ENCODE measurements at regions not wholly inside any gene's neighbourhood (a gene's known extent, or its start where the extent isn't known, plus 50 kb on each side); places are given as distances from the start of the nearest gene placed in this dataset.

GRCh38 chr4:143046906-143047305, 137.8 kb upstream of the USP38 start:
- DNase-seq (ENCODE audit: low read depth), result no peak
- H3K4me3 ChIP-seq (replicated peaks; ENCODE audit: low read depth, low read length), result no peak overlapping the region
- TF ChIP-seq, protein P1, sequence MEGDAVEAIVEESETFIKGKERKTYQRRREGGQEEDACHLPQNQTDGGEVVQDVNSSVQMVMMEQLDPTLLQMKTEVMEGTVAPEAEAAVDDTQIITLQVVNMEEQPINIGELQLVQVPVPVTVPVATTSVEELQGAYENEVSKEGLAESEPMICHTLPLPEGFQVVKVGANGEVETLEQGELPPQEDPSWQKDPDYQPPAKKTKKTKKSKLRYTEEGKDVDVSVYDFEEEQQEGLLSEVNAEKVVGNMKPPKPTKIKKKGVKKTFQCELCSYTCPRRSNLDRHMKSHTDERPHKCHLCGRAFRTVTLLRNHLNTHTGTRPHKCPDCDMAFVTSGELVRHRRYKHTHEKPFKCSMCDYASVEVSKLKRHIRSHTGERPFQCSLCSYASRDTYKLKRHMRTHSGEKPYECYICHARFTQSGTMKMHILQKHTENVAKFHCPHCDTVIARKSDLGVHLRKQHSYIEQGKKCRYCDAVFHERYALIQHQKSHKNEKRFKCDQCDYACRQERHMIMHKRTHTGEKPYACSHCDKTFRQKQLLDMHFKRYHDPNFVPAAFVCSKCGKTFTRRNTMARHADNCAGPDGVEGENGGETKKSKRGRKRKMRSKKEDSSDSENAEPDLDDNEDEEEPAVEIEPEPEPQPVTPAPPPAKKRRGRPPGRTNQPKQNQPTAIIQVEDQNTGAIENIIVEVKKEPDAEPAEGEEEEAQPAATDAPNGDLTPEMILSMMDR (IDR thresholded peaks at IDR 0.05; ENCODE audit: low read length, missing control alignments), result no peak

DNA sequence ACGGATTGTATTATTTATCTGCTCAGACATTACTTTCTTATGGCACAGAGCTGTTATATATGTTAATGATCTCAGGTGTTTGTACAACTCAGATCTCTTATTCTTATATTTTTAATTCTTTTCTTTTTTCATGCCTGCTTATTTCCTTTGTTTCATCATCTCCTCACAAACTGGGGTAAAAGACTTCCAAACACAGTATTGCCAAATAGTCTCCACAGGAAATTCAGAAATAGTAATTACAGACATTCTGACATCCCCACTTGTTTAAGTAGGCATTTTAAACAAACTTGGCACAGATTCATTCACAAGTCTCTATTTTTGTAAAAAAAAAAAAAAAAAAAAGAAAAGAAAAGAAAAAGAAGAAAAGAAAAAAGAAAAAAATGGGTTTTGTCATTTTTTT, 129.7 kb upstream of the USP38 start:
- TF ChIP-seq, protein P1 (IDR thresholded peaks at IDR 0.05; ENCODE audit: low read length, missing control alignments), result no peak
- DNase-seq (ENCODE audit: low read depth), result peak; percentile 3
- H3K4me3 ChIP-seq (replicated peaks; ENCODE audit: low read depth, low read length), result no peak overlapping the region

GRCh38 chr4:143055997-143056396, 128.7 kb upstream of the USP38 start:
- no peak for DNase-seq (ENCODE audit: low read depth)
- H3K4me3 ChIP-seq (replicated peaks; ENCODE audit: low read depth, low read length), result no peak overlapping the region
- TF ChIP-seq, protein P1 (IDR thresholded peaks at IDR 0.05; ENCODE audit: low read length, missing control alignments), result no peak

- TF ChIP-seq, protein P1 (IDR thresholded peaks at IDR 0.05; ENCODE audit: low read length, missing control alignments), result no peak
- DNase-seq (ENCODE audit: low read depth), result no peak
- no peak overlapping the region for H3K4me3 ChIP-seq (replicated peaks; ENCODE audit: low read depth, low read length)
Observed at GRCh38 chr4:143071351-143071750, 113.4 kb upstream of the USP38 start.

GRCh38 chr4:143076723-143077122, 108.0 kb upstream of the USP38 start:
- H3K4me3 ChIP-seq (replicated peaks; ENCODE audit: low read depth, low read length), result no peak overlapping the region
- DNase-seq (ENCODE audit: low read depth), result no peak
- TF ChIP-seq, protein P1 (IDR thresholded peaks at IDR 0.05; ENCODE audit: low read length, missing control alignments), result no peak

- DNase-seq (ENCODE audit: low read depth), result no peak
- TF ChIP-seq, protein P1 (IDR thresholded peaks at IDR 0.05; ENCODE audit: low read length, missing control alignments), result no peak
- no peak overlapping the region for H3K4me3 ChIP-seq (replicated peaks; ENCODE audit: low read depth, low read length)
Observed at GRCh38 chr4:143082701-143083100, 102.0 kb upstream of the USP38 start.

DNA sequence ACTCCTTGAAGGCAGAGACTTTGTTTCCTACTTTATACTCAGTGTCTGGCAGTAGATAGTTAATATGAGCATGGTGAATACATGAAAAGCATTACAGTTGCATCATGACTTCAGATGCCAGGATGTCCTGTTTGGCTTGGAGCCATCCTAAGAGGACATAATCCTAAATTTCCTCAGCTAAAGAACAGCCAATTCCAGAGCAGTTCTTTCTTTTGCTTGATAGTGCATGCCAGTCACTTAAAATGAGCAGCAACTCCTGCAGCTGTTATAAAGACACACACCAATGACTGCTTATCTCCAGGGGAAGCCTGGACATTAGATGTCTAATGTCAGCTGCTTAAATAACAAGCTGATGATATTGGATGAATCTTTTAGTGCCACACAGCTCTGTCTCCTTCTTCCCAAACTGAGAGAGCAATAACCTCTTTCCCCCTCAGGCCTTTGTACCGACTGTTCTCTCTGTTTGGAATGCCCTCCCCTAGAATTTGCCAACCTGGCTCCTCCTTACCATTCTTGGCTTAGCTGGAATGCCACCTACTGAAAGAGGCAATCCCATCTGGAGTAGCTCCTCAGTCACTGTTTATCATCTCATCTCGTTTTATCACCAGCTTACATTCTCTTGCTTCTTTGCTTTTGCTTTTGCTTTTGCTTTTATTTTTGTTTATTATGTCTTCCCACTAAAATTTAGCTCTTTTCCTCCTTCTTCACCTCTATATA, 100.8 kb upstream of the USP38 start:
- peak; percentile 5 for DNase-seq (ENCODE audit: low read depth)
- TF ChIP-seq, protein P1 (IDR thresholded peaks at IDR 0.05; ENCODE audit: low read length, missing control alignments), result no peak
- no peak overlapping the region for H3K4me3 ChIP-seq (replicated peaks; ENCODE audit: low read depth, low read length)
